ENCODE measurements at regions not wholly inside any gene's neighbourhood (a gene's known extent, or its start where the extent isn't known, plus 50 kb on each side); places are given as distances from the start of the nearest gene placed in this dataset.

DNA sequence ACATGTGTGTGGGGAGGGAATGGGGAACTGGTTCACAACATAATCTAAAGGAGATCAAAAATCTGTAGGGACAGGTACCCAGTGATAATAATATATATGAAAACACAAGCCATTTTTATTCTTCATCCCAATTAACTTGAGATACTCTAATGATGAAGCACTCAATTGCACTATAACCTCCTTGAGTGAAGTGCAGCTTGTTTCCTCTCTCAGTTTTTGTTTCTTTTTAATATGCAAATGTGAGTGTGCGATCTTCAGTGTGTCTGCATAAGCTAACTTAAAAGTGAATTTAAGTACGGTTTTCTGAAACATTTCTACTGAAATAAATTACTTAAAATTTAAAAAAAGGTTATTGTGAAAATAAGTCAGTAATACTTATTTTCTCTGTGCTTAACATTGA lies 623.5 kb downstream of the CDH11 start:
- no peaks in the 10 kb centered on the region for H3K36me3 ChIP-seq
- H3K4me1 ChIP-seq, result no peaks in the 10 kb centered on the region
- DNase-seq, result no peak
- no peaks in the 10 kb centered on the region for H3K27me3 ChIP-seq
- H3K27ac ChIP-seq, result no peak overlapping the region
- TF ChIP-seq EP300 (IDR thresholded peaks at IDR 0.05), result no peak
- TF ChIP-seq, protein P1, sequence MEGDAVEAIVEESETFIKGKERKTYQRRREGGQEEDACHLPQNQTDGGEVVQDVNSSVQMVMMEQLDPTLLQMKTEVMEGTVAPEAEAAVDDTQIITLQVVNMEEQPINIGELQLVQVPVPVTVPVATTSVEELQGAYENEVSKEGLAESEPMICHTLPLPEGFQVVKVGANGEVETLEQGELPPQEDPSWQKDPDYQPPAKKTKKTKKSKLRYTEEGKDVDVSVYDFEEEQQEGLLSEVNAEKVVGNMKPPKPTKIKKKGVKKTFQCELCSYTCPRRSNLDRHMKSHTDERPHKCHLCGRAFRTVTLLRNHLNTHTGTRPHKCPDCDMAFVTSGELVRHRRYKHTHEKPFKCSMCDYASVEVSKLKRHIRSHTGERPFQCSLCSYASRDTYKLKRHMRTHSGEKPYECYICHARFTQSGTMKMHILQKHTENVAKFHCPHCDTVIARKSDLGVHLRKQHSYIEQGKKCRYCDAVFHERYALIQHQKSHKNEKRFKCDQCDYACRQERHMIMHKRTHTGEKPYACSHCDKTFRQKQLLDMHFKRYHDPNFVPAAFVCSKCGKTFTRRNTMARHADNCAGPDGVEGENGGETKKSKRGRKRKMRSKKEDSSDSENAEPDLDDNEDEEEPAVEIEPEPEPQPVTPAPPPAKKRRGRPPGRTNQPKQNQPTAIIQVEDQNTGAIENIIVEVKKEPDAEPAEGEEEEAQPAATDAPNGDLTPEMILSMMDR (IDR thresholded peaks at IDR 0.05), result no peak
- no peak for TF ChIP-seq POLR2A (IDR thresholded peaks at IDR 0.05)
- TF ChIP-seq POLR2AphosphoS5 (IDR thresholded peaks at IDR 0.05), result no peak
- no peak overlapping the region for H3K4me3 ChIP-seq
- intact Hi-C loops (cut with DNase I; ENCODE audit: low total_unique reads), result no loop called here
- WGBS, 5 donors, result 76 to 82% (median 81%) methylated on average over 2 of the region's 2 CpGs
- H3K9me3 ChIP-seq, result no peaks in the 10 kb centered on the region

- Histone ChIP-seq H3K4me1 (no peaks in the 10 kb centered on the region), H3K27me3 (no peaks in the 10 kb centered on the region), H3K4me3 (no peak overlapping the region), H3K27ac (no peak overlapping the region), H3K9me3 (no peaks in the 10 kb centered on the region), H3K36me3 (no peaks in the 10 kb centered on the region)
- TF ChIP-seq POLR2A (IDR thresholded peaks at IDR 0.05) (no peak), POLR2AphosphoS5 (IDR thresholded peaks at IDR 0.05) (no peak), EP300 (IDR thresholded peaks at IDR 0.05) (no peak)
- TF ChIP-seq, protein P1 (IDR thresholded peaks at IDR 0.05), result no peak
- DNase-seq, result no peak
- intact Hi-C loops (cut with DNase I; ENCODE audit: low total_unique reads), result no loop called here
- 36 to 59% (median 46%) methylated on average over 2 of the region's 2 CpGs for WGBS, 5 donors
These were observed 628.2 kb downstream of the CDH11 start for GRCh38 chr16:64493709-64494108.

GRCh38 chr16:64489449-64489848 lies 632.4 kb downstream of the CDH11 start:
- no peak for DNase-seq
- H3K9me3 ChIP-seq, result no peaks in the 10 kb centered on the region
- intact Hi-C loops (cut with DNase I; ENCODE audit: low total_unique reads), result no loop called here
- no peaks in the 10 kb centered on the region for H3K4me1 ChIP-seq
- H3K4me3 ChIP-seq, result no peak overlapping the region
- no peaks in the 10 kb centered on the region for H3K27me3 ChIP-seq
- no peak overlapping the region for H3K27ac ChIP-seq
- WGBS, 5 donors, result 30 to 66% (median 49%) methylated on average over 1 of the region's 1 CpG
- no peaks in the 10 kb centered on the region for H3K36me3 ChIP-seq
- no peak for TF ChIP-seq POLR2AphosphoS5 (IDR thresholded peaks at IDR 0.05)
- no peak for TF ChIP-seq EP300 (IDR thresholded peaks at IDR 0.05)
- TF ChIP-seq, protein P1 (IDR thresholded peaks at IDR 0.05), result no peak
- TF ChIP-seq POLR2A (IDR thresholded peaks at IDR 0.05), result no peak

GRCh38 chr16:64486561-64486960 lies 635.3 kb downstream of the CDH11 start:
- no peaks in the 10 kb centered on the region for H3K27me3 ChIP-seq
- H3K36me3 ChIP-seq, result no peaks in the 10 kb centered on the region
- no peak overlapping the region for H3K27ac ChIP-seq
- 88 to 97% (median 90%) methylated on average over 1 of the region's 1 CpG for WGBS, 5 donors
- no peaks in the 10 kb centered on the region for H3K9me3 ChIP-seq
- no peak overlapping the region for H3K4me3 ChIP-seq
- H3K4me1 ChIP-seq, result no peaks in the 10 kb centered on the region
- no peak for DNase-seq
- TF ChIP-seq, protein P1 (IDR thresholded peaks at IDR 0.05), result no peak
- intact Hi-C loops (cut with DNase I; ENCODE audit: low total_unique reads), result no loop called here

Measured in stomach (tissue), 8 donors.